OCI-LY1 (cell line): ENCODE measurements at regions not wholly inside any gene's neighbourhood (a gene's known extent, or its start where the extent isn't known, plus 50 kb on each side); places are given as distances from the start of the nearest gene placed in this dataset.

Source experiments
- H2AFZ ChIP-seq: fragments of 200-600 bp; sonication (generic), shearing (Covaris generic); 2 replicates; pipeline ENCODE4 v1.6.0; 2014; ENCODE audit warnings: antibody characterized with exemption, mild to moderate bottlenecking, low read length
- H3F3A ChIP-seq: fragments of 200-600 bp; sonication (generic), shearing (Covaris generic); 2 replicates; pipeline ENCODE4 v1.6.0; 2014; ENCODE audit warnings: mild to moderate bottlenecking, antibody characterized with exemption, low read length, moderate library complexity; ENCODE audit not compliant: insufficient read depth
- H3K27ac ChIP-seq: fragments of 200-600 bp; sonication (generic); 2 replicates; pipeline ENCODE4 v1.5.1; 2014; ENCODE audit warnings: low read length, mixed run types, mild to moderate bottlenecking, low read depth; ENCODE audit not compliant: poor library complexity, severe bottlenecking
- H3K27me3 ChIP-seq: fragments of 200-600 bp; sonication (generic); 2 replicates; pipeline ENCODE4 v1.6.0; 2014; ENCODE audit warnings: antibody characterized with exemption, mild to moderate bottlenecking, low read length, moderate library complexity; ENCODE audit not compliant: insufficient read depth
- H3K36me3 ChIP-seq: fragments of 200-600 bp; sonication (generic); 2 replicates; pipeline ENCODE4 v1.6.1; 2014; ENCODE audit warnings: mild to moderate bottlenecking, antibody characterized with exemption, low read length, moderate library complexity, mixed read lengths; ENCODE audit not compliant: insufficient read depth
- H3K4me1 ChIP-seq: fragments of 200-600 bp; sonication (generic); 2 replicates; pipeline ENCODE4 v1.5.1; 2014; ENCODE audit warnings: mild to moderate bottlenecking, low read length, moderate library complexity; ENCODE audit not compliant: insufficient read depth, severe bottlenecking
- H3K4me2 ChIP-seq: fragments of 200-600 bp; sonication (generic), shearing (Covaris generic); 2 replicates; pipeline ENCODE4 v1.6.1; 2014; ENCODE audit warnings: low read length
- H3K4me3 ChIP-seq: fragments of 200-600 bp; sonication (generic); 2 replicates; pipeline ENCODE4 v1.5.1; 2014; ENCODE audit warnings: low read length, low read depth, mild to moderate bottlenecking, mixed read lengths; ENCODE audit not compliant: poor library complexity, severe bottlenecking
- H3K79me2 ChIP-seq: fragments of 200-600 bp; shearing (Covaris generic); 2 replicates; pipeline ENCODE4 v1.6.1; 2016; ENCODE audit warnings: mixed run types, low read length, mixed read lengths; ENCODE audit not compliant: insufficient read depth
- H3K9ac ChIP-seq: fragments of 200-600 bp; sonication (generic), shearing (Covaris generic); 2 replicates; pipeline ENCODE4 v1.6.1; 2014; ENCODE audit warnings: mild to moderate bottlenecking, low read length, mixed read lengths
- H3K9me2 ChIP-seq: fragments of 200-600 bp; sonication (generic), shearing (Covaris generic); 2 replicates; pipeline ENCODE4 v1.6.1; 2014; ENCODE audit warnings: low read depth, mild to moderate bottlenecking, low read length, mixed read lengths
- H3K9me3 ChIP-seq: fragments of 200-600 bp; shearing (Covaris generic); 2 replicates; pipeline ENCODE4 v1.6.1; 2014; ENCODE audit warnings: low read length, mixed read lengths
- H4K20me1 ChIP-seq: fragments of 200-600 bp; sonication (generic), shearing (Covaris generic); 2 replicates; pipeline ENCODE4 v1.6.0; 2016; ENCODE audit warnings: mild to moderate bottlenecking, low read length; ENCODE audit not compliant: insufficient read depth
- EZH2 ChIP-seq: fragments of 200-600 bp; sonication (generic), shearing (Covaris generic); IDR thresholded peaks from 2 replicates; pipeline ENCODE4 v1.8.0; 2017; ENCODE audit warnings: borderline replicate concordance, mixed run types, mild to moderate bottlenecking, antibody characterized with exemption, low read length, moderate library complexity, mixed read lengths
- TF ChIP-seq, protein P1 (sequence below): fragments of 200-600 bp; sonication (generic), shearing (Covaris generic); IDR thresholded peaks from 2 replicates; pipeline ENCODE4 v1.5.1; 2017; ENCODE audit warnings: mild to moderate bottlenecking, antibody characterized with exemption, low read length, moderate library complexity, mixed read lengths

DNA sequence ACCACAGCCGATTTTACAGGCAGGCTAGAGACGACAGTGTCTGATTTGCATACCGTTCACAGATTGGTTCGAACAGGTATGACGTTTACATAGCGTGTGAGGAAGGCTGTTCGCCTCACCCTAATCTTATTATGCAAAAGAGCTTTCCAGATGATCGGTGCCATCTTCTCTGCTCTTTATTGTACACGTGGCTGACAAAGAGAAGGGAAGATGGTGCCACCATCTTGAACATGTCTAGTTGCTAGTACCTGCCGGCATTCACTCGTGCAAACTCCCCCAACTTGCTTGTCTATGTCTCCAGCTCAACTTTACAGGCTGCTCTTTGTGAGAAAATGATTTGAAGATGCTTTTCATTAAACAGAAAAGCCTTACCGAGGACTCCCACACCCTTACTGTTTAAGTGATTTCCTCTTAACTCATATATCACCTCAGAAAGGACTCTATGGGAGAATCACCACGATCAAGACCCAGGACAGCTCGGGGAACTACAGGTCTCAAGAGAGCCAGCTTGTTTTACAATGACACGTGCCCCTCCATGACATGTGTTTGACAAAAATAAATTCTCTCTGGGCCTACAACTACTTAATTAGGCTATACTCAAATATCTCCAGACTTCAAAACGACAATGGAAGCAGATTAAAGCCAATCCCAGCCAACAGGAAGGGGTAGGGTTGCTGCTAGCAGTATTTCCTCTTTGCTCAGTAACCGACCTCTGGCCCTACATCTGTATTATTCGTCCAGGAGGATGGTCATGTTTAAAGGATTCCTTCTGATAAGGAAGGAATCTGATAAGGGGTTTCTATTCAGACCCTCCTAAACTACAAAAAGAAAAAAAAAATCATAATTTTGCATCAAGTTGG is 480.6 kb downstream of the TMEM114 start:
- H3K9ac ChIP-seq: no peak overlapping the region
- no peak overlapping the region for H3K4me3 ChIP-seq
- no peaks in the 10 kb centered on the region for H3K27me3 ChIP-seq
- H3K36me3 ChIP-seq: no peaks in the 10 kb centered on the region
- H4K20me1 ChIP-seq: no peaks in the 10 kb centered on the region
- no peaks in the 10 kb centered on the region for H3K4me1 ChIP-seq
- no peak overlapping the region for H3K4me2 ChIP-seq
- no peaks in the 10 kb centered on the region for H3K9me3 ChIP-seq
- H2AFZ ChIP-seq: no peak overlapping the region
- H3F3A ChIP-seq: no peaks in the 10 kb centered on the region
- no peaks in the 10 kb centered on the region for H3K79me2 ChIP-seq
- no peak overlapping the region for H3K27ac ChIP-seq
- TF ChIP-seq, protein P1, sequence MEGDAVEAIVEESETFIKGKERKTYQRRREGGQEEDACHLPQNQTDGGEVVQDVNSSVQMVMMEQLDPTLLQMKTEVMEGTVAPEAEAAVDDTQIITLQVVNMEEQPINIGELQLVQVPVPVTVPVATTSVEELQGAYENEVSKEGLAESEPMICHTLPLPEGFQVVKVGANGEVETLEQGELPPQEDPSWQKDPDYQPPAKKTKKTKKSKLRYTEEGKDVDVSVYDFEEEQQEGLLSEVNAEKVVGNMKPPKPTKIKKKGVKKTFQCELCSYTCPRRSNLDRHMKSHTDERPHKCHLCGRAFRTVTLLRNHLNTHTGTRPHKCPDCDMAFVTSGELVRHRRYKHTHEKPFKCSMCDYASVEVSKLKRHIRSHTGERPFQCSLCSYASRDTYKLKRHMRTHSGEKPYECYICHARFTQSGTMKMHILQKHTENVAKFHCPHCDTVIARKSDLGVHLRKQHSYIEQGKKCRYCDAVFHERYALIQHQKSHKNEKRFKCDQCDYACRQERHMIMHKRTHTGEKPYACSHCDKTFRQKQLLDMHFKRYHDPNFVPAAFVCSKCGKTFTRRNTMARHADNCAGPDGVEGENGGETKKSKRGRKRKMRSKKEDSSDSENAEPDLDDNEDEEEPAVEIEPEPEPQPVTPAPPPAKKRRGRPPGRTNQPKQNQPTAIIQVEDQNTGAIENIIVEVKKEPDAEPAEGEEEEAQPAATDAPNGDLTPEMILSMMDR: no peak
- TF ChIP-seq EZH2: no peak
- no peaks in the 10 kb centered on the region for H3K9me2 ChIP-seq

DNA sequence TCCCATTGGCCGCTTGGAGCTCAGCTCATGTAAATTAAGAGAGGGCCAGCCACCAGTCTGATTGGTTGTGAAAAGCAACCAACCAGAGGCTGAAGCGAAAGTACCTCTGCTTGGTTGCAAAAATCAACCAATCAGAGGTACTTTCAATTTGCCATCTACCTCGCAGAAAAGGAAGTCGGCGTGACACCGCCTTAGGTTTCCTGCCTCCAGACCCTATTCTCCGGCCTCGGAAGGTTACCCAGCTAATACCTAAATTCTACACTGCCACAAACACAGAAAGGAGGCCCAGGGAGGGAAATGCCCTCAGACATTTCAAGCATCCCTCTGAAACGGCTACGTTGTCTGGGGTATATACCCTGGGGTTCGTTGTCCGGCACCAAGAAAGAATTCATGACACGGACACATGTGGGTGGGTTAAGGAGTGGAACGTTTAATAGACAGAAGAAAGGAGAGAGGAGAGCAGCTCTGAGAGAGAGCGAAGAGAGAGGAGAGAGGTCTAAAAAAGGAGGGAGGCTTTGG is 481.3 kb downstream of the TMEM114 start:
- no peak overlapping the region for H3K9ac ChIP-seq
- TF ChIP-seq, protein P1: no peak
- TF ChIP-seq EZH2: no peak
- H3K9me2 ChIP-seq: no peaks in the 10 kb centered on the region
- no peaks in the 10 kb centered on the region for H3K36me3 ChIP-seq
- H3K27ac ChIP-seq: no peak overlapping the region
- H3K4me1 ChIP-seq: no peaks in the 10 kb centered on the region
- no peaks in the 10 kb centered on the region for H3K79me2 ChIP-seq
- no peak overlapping the region for H3K4me2 ChIP-seq
- no peaks in the 10 kb centered on the region for H3K27me3 ChIP-seq
- no peak overlapping the region for H2AFZ ChIP-seq
- H4K20me1 ChIP-seq: no peaks in the 10 kb centered on the region
- no peak overlapping the region for H3K4me3 ChIP-seq
- no peaks in the 10 kb centered on the region for H3K9me3 ChIP-seq
- H3F3A ChIP-seq: no peaks in the 10 kb centered on the region

DNA sequence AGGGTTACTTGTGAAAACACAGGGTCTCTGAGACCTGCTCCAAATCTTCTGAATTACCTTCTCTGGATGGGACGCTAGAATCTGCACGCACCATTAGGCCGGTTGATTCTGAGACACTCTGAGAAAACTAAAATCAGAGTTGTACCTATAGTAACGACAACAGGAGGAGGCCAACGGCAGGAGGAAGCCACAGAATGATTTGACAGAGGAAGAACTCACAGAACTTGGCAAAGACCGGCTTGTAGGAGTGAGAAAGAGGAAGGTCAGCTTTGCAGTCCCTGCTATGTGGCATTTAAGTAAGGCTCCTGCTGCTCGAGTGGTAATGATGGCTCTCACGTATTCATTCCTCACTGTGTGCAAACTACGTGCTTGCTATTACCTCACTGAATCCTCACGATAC is 483.0 kb downstream of the TMEM114 start:
- Histone ChIP-seq H3F3A (no peaks in the 10 kb centered on the region), H3K27ac (no peak overlapping the region), H3K4me1 (no peaks in the 10 kb centered on the region), H3K36me3 (no peaks in the 10 kb centered on the region), H3K9me2 (no peaks in the 10 kb centered on the region), H3K27me3 (no peaks in the 10 kb centered on the region), H3K9ac (no peak overlapping the region), H3K9me3 (no peaks in the 10 kb centered on the region), H3K4me2 (no peak overlapping the region), H2AFZ (no peak overlapping the region), H3K4me3 (no peak overlapping the region), H3K79me2 (no peaks in the 10 kb centered on the region), H4K20me1 (no peaks in the 10 kb centered on the region)
- TF ChIP-seq, protein P1: no peak
- TF ChIP-seq EZH2: no peak
